DND-41 (cell line): ENCODE measurements at regions not wholly inside any gene's neighbourhood (a gene's known extent, or its start where the extent isn't known, plus 50 kb on each side); places are given as distances from the start of the nearest gene placed in this dataset.

Source experiments
- ATAC-seq: fragments of 200-7000 bp; cut with Tn5 transposase; 3 replicates; pipeline ENCODE4 v1.9.1; 2021; ENCODE audit warnings: low read depth; ENCODE audit not compliant: insufficient read depth
- DNase-seq: peaks from one replicate; pipeline ENCODE4 v3.0.0-alpha.2; 2020
- H2AFZ ChIP-seq: 2 replicates; pipeline ENCODE4 v1.6.0; 2012; ENCODE audit warnings: low read depth, low read length
- H3K27ac ChIP-seq: 2 replicates; pipeline ENCODE4 v1.5.1; 2012; ENCODE audit warnings: low read length, inconsistent platforms
- H3K27me3 ChIP-seq: fragments of 200-600 bp; sonication (generic); 2 replicates; pipeline ENCODE4 v1.6.0; 2012; ENCODE audit warnings: low read length, mild to moderate bottlenecking, inconsistent platforms; ENCODE audit not compliant: insufficient read depth, poor library complexity
- H3K36me3 ChIP-seq: 2 replicates; pipeline ENCODE4 v1.5.1; 2012; ENCODE audit warnings: low read length, inconsistent platforms; ENCODE audit not compliant: insufficient read depth
- H3K4me1 ChIP-seq: 2 replicates; pipeline ENCODE4 v1.5.1; 2012; ENCODE audit warnings: mild to moderate bottlenecking, low read length; ENCODE audit not compliant: insufficient read depth
- H3K4me2 ChIP-seq: 2 replicates; pipeline ENCODE4 v1.6.0; 2012; ENCODE audit warnings: mild to moderate bottlenecking, moderate library complexity, low read length, inconsistent platforms; ENCODE audit not compliant: insufficient read depth
- H3K4me3 ChIP-seq, 2 experiments: fragments of 200-600 bp in 1 of 2; shearing (Covaris generic) in 1 of 2; 2 replicates each; pipeline ENCODE4 v1.5.1; 2012 to 2016; ENCODE audit warnings: inconsistent platforms in 2 of 2, low read length in 2 of 2, mild to moderate bottlenecking in 2 of 2, low read depth in 1 of 2, moderate library complexity in 1 of 2
- H3K79me2 ChIP-seq: 2 replicates; pipeline ENCODE4 v1.6.0; 2012; ENCODE audit warnings: low read length, inconsistent platforms; ENCODE audit not compliant: insufficient read depth
- H3K9ac ChIP-seq: 2 replicates; pipeline ENCODE4 v1.6.0; 2012; ENCODE audit warnings: low read depth, mild to moderate bottlenecking, inconsistent platforms, low read length, moderate library complexity
- H3K9me3 ChIP-seq: 2 replicates; pipeline ENCODE4 v1.5.1; 2012; ENCODE audit warnings: low read length, moderate library complexity, mild to moderate bottlenecking, inconsistent platforms; ENCODE audit not compliant: insufficient read depth, severe bottlenecking
- H4K20me1 ChIP-seq: 2 replicates; pipeline ENCODE4 v1.6.0; 2012; ENCODE audit warnings: low read length; ENCODE audit not compliant: insufficient read depth
- EZH2 ChIP-seq: IDR thresholded peaks from 3 replicates; pipeline ENCODE4 v1.6.1; 2012; ENCODE audit warnings: borderline replicate concordance, low read depth, mild to moderate bottlenecking, moderate library complexity, low read length, inconsistent platforms; ENCODE audit not compliant: severe bottlenecking
- TF ChIP-seq, protein P1 (sequence below): IDR thresholded peaks from 2 replicates; pipeline ENCODE4 v1.5.1; 2012; ENCODE audit warnings: borderline replicate concordance, low read length, moderate library complexity, mild to moderate bottlenecking; ENCODE audit not compliant: poor library complexity, severe bottlenecking; ENCODE audit errors: extremely low read depth

DNA sequence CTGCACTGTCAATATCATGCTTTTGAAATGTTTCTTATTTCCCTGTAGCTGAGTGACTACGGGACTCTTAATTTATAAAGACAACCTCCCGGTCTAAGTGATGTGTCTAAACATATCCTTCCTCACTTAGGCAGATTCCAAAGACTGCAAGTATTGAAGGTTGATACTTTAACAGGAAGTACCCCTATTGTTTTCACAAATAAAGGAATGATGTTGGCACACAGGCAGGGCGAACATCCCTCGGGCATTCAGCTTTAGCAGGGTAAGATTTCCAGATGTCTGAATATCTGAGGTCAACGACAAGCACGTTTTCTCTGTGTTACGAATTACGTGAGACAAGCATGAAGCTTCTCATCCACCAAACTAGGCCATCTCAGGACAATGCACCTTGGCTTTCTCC, 638.0 kb upstream of the FRG1 start:
- Histone ChIP-seq H3K27ac (no peak overlapping the region), H3K9ac (no peak overlapping the region), H4K20me1 (no peaks in the 10 kb centered on the region), H3K4me3 (no peak overlapping the region), H3K27me3 (no peaks in the 10 kb centered on the region), H3K9me3 (no peaks in the 10 kb centered on the region), H3K4me2 (no peak overlapping the region), H3K4me1 (no peaks in the 10 kb centered on the region), H3K36me3 (no peaks in the 10 kb centered on the region), H3K79me2 (no peaks in the 10 kb centered on the region), H2AFZ (no peak overlapping the region)
- ATAC-seq: no peak
- no peak for DNase-seq
- no peak for TF ChIP-seq EZH2

DNA sequence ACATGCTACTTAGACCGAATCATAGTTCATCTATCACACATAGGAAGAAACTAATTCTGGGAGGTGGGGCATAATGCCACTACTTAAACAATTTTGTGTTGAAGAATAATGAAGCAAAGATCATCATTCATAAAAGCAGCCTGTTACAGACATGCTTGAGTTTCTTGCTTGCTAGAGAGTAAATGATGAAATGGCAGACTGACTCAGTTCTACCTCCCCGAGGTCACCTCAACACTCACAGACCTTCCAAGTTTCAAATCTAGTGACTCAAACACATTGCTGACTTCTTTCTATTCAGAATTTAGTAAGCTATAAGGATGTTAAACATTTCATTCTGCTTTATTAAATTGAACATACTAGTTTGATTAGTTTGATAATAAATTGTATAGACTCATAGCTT, 636.5 kb upstream of the FRG1 start:
- TF ChIP-seq, protein P1, sequence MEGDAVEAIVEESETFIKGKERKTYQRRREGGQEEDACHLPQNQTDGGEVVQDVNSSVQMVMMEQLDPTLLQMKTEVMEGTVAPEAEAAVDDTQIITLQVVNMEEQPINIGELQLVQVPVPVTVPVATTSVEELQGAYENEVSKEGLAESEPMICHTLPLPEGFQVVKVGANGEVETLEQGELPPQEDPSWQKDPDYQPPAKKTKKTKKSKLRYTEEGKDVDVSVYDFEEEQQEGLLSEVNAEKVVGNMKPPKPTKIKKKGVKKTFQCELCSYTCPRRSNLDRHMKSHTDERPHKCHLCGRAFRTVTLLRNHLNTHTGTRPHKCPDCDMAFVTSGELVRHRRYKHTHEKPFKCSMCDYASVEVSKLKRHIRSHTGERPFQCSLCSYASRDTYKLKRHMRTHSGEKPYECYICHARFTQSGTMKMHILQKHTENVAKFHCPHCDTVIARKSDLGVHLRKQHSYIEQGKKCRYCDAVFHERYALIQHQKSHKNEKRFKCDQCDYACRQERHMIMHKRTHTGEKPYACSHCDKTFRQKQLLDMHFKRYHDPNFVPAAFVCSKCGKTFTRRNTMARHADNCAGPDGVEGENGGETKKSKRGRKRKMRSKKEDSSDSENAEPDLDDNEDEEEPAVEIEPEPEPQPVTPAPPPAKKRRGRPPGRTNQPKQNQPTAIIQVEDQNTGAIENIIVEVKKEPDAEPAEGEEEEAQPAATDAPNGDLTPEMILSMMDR: no peak
- no peak for TF ChIP-seq EZH2
- Histone ChIP-seq H3K9ac (no peak overlapping the region), H3K4me1 (no peaks in the 10 kb centered on the region), H3K27me3 (no peaks in the 10 kb centered on the region), H3K36me3 (no peaks in the 10 kb centered on the region), H2AFZ (no peak overlapping the region), H4K20me1 (no peaks in the 10 kb centered on the region), H3K79me2 (no peaks in the 10 kb centered on the region), H3K4me2 (no peak overlapping the region), H3K27ac (no peak overlapping the region), H3K4me3 (no peak overlapping the region), H3K9me3 (no peaks in the 10 kb centered on the region)
- DNase-seq (no peak), ATAC-seq (no peak)

GRCh38 chr4:189304809-189305208, 635.9 kb upstream of the FRG1 start:
- Histone ChIP-seq H2AFZ (no peak overlapping the region), H3K4me3 (no peak overlapping the region), H3K36me3 (no peaks in the 10 kb centered on the region), H4K20me1 (no peaks in the 10 kb centered on the region), H3K9me3 (no peaks in the 10 kb centered on the region), H3K9ac (no peak overlapping the region), H3K27ac (no peak overlapping the region), H3K4me1 (no peaks in the 10 kb centered on the region), H3K27me3 (no peaks in the 10 kb centered on the region), H3K79me2 (no peaks in the 10 kb centered on the region), H3K4me2 (no peak overlapping the region)
- no peak for DNase-seq
- no peak for TF ChIP-seq EZH2
- TF ChIP-seq, protein P1: no peak
- no peak for ATAC-seq

- H3K4me1 ChIP-seq: no peaks in the 10 kb centered on the region
Observed at GRCh38 chr4:189305500-189305899, 635.2 kb upstream of the FRG1 start.

More at GRCh38 chr4:189305500-189305899, 635.2 kb upstream of the FRG1 start:
- no peaks in the 10 kb centered on the region for H3K79me2 ChIP-seq
- H4K20me1 ChIP-seq: no peaks in the 10 kb centered on the region
- no peak overlapping the region for H3K4me3 ChIP-seq
- ATAC-seq: no peak
- TF ChIP-seq, protein P1: no peak
- no peak for TF ChIP-seq EZH2
- no peaks in the 10 kb centered on the region for H3K27me3 ChIP-seq
- H3K27ac ChIP-seq: no peak overlapping the region
- H2AFZ ChIP-seq: no peak overlapping the region
- no peak overlapping the region for H3K9ac ChIP-seq
- H3K4me2 ChIP-seq: no peak overlapping the region
- no peak for DNase-seq
- no peaks in the 10 kb centered on the region for H3K9me3 ChIP-seq
- no peaks in the 10 kb centered on the region for H3K36me3 ChIP-seq
